ENCODE measurements at regions not wholly inside any gene's neighbourhood (a gene's known extent, or its start where the extent isn't known, plus 50 kb on each side); places are given as distances from the start of the nearest gene placed in this dataset.

- POLR2A ChIA-PET: no interaction called here
- no TSS peak for BruUV-seq (replicated peaks)
- DNase-seq (ENCODE audit: low read depth, low spot score) (no peak), FAIRE-seq (no peak)
- Histone ChIP-seq H3K79me2 (ENCODE audit: control insufficient read depth, insufficient read depth, low read length) (no peaks in the 10 kb centered on the region), H3K9ac (replicated peaks; ENCODE audit: extremely low read depth, insufficient read depth, low read length) (no peak overlapping the region), H3K4me1 (ENCODE audit: control insufficient read depth, extremely low read depth, insufficient read depth, low read length) (no peaks in the 10 kb centered on the region), H2AFZ (ENCODE audit: low read depth, low read length) (no peak overlapping the region), H3K4me3 (replicated peaks in 1 of 3; ENCODE audit: insufficient read depth in 1 of 3, low read depth in 1 of 3, low read length in 3 of 3) (no peak overlapping the region), H3K9me3 (replicated peaks; ENCODE audit: control insufficient read depth, insufficient read depth, low read length) (no peaks in the 10 kb centered on the region), H3K36me3 (ENCODE audit: control insufficient read depth in 2 of 2, extremely low read depth in 1 of 2, insufficient read depth in 2 of 2, low read length in 2 of 2) (no peaks in the 10 kb centered on the region), H3K27ac (ENCODE audit: insufficient read depth, low read depth, low read length) (no peak overlapping the region), H3K9me1 (replicated peaks; ENCODE audit: control insufficient read depth, extremely low read depth, insufficient read depth, low read length) (no peaks in the 10 kb centered on the region), H3K4me2 (ENCODE audit: insufficient read depth, low read length) (no peak overlapping the region), H3K27me3 (ENCODE audit: control insufficient read depth in 2 of 2, insufficient read depth in 2 of 2, low read length in 2 of 2) (no peaks in the 10 kb centered on the region), H4K20me1 (replicated peaks; ENCODE audit: control insufficient read depth, extremely low read depth, insufficient read depth, low read length) (no peaks in the 10 kb centered on the region)
- no peak for TF ChIP-seq POLR2AphosphoS5 (IDR thresholded peaks at IDR 0.05; ENCODE audit: insufficient read depth, low read depth, low read length)
- TF ChIP-seq POLR2A (IDR thresholded peaks at IDR 0.05; ENCODE audit: low read depth, low read length): no peak
- TF ChIP-seq CTCF (IDR thresholded peaks at IDR 0.05; ENCODE audit: extremely low read depth in 1 of 2, insufficient read depth in 1 of 2, low read depth in 1 of 2, low read length in 2 of 2): no peak
- TF ChIP-seq MYC (IDR thresholded peaks at IDR 0.05; ENCODE audit: low read depth, low read length): no peak
- TF ChIP-seq JUN (IDR thresholded peaks at IDR 0.05; ENCODE audit: borderline replicate concordance, insufficient read depth, insufficient read length, low read depth): no peak
- TF ChIP-seq MAX (IDR thresholded peaks at IDR 0.05; ENCODE audit: insufficient read depth, insufficient read length): no peak
- intact Hi-C loops (cut with micrococcal nuclease): no loop called here
- dilution Hi-C loops (cut with MboI; ENCODE audit: extremely low pct_ligation_motif_present, low sequenced_read_pairs): no loop called here
- CTCF ChIA-PET: no interaction called here
Observed at GRCh38 chr2:175560521-175561169, 379.1 kb upstream of the ATP5MC3 start.

GRCh38 chr2:175559613-175560012 lies 378.1 kb upstream of the ATP5MC3 start:
- no peaks in the 10 kb centered on the region for H3K36me3 ChIP-seq (ENCODE audit: control insufficient read depth in 2 of 2, extremely low read depth in 1 of 2, insufficient read depth in 2 of 2, low read length in 2 of 2)
- intact Hi-C loops (cut with micrococcal nuclease): no loop called here
- no TSS peak for BruUV-seq (replicated peaks)
- CTCF ChIA-PET: no interaction called here
- H3K27me3 ChIP-seq (ENCODE audit: control insufficient read depth in 2 of 2, insufficient read depth in 2 of 2, low read length in 2 of 2): no peaks in the 10 kb centered on the region
- H3K4me3 ChIP-seq (replicated peaks in 1 of 3; ENCODE audit: insufficient read depth in 1 of 3, low read depth in 1 of 3, low read length in 3 of 3): no peak overlapping the region
- H3K27ac ChIP-seq (ENCODE audit: insufficient read depth, low read depth, low read length): no peak overlapping the region
- no peaks in the 10 kb centered on the region for H4K20me1 ChIP-seq (replicated peaks; ENCODE audit: control insufficient read depth, extremely low read depth, insufficient read depth, low read length)
- POLR2A ChIA-PET: no interaction called here
- H3K79me2 ChIP-seq (ENCODE audit: control insufficient read depth, insufficient read depth, low read length): no peaks in the 10 kb centered on the region
- H3K9me3 ChIP-seq (replicated peaks; ENCODE audit: control insufficient read depth, insufficient read depth, low read length): no peaks in the 10 kb centered on the region
- dilution Hi-C loops (cut with MboI; ENCODE audit: extremely low pct_ligation_motif_present, low sequenced_read_pairs): no loop called here
- no peak for FAIRE-seq
- H3K9ac ChIP-seq (replicated peaks; ENCODE audit: extremely low read depth, insufficient read depth, low read length): no peak overlapping the region
- H3K4me1 ChIP-seq (ENCODE audit: control insufficient read depth, extremely low read depth, insufficient read depth, low read length): no peaks in the 10 kb centered on the region
- no peak for DNase-seq (ENCODE audit: low read depth, low spot score)
- no peak overlapping the region for H3K4me2 ChIP-seq (ENCODE audit: insufficient read depth, low read length)
- TF ChIP-seq GATA2 (IDR thresholded peaks at IDR 0.05; ENCODE audit: insufficient read depth, insufficient read length, low read depth, low read length): no peak
- no peak overlapping the region for H2AFZ ChIP-seq (ENCODE audit: low read depth, low read length)
- no peaks in the 10 kb centered on the region for H3K9me1 ChIP-seq (replicated peaks; ENCODE audit: control insufficient read depth, extremely low read depth, insufficient read depth, low read length)

All from endothelial cell of umbilical vein (primary cell).